ENCODE measurements at regions not wholly inside any gene's neighbourhood (a gene's known extent, or its start where the extent isn't known, plus 50 kb on each side); places are given as distances from the start of the nearest gene placed in this dataset.

GRCh38 chr7:34407586-34407985, 250.4 kb upstream of the NPSR1 start:
- H3K27ac ChIP-seq (ENCODE audit: low read depth), result no peak overlapping the region
- H3K36me3 ChIP-seq (ENCODE audit: insufficient read depth), result no peaks in the 10 kb centered on the region
- no peak overlapping the region for H3K4me3 Mint-ChIP-seq
- H3K4me2 ChIP-seq, result no peak overlapping the region
- H3K9me3 Mint-ChIP-seq, result no peaks in the 10 kb centered on the region; the same call in 2 of the 3 replicates
- H3K27me3 ChIP-seq (ENCODE audit: insufficient read depth), result no peaks in the 10 kb centered on the region
- H3K4me1 ChIP-seq (ENCODE audit: insufficient read depth), result 0 out of 2 replicates have a peak, but pooled peaks cover 3% of the 10 kb centered on the region
- H3K27ac Mint-ChIP-seq, result no peak overlapping the region
- H3K9me2 ChIP-seq (ENCODE audit: insufficient read depth), result 0 out of 2 replicates have a peak, but pooled peaks cover 3% of the 10 kb centered on the region
- TF ChIP-seq JUNB (IDR thresholded peaks at IDR 0.05; ENCODE audit: unreplicated experiment) (no peak), EZH2 (IDR thresholded peaks at IDR 0.05; ENCODE audit: low read depth, unreplicated experiment) (no peak), CTCF (conservative IDR thresholded peaks at IDR 0.05; ENCODE audit: low read depth in 2 of 2) (no peak), STAT1 (IDR thresholded peaks at IDR 0.05; ENCODE audit: unreplicated experiment) (no peak), ZNF331 (CRISPR knock-in tag; IDR thresholded peaks at IDR 0.05; ENCODE audit: low read depth) (no peak), REST (IDR thresholded peaks at IDR 0.05; ENCODE audit: unreplicated experiment) (no peak), ZNF114 (CRISPR knock-in tag; IDR thresholded peaks at IDR 0.05) (no peak), CREB1 (CRISPR knock-in tag; IDR thresholded peaks at IDR 0.05; ENCODE audit: low read depth) (no peak), POLR2AphosphoS5 (IDR thresholded peaks at IDR 0.05; ENCODE audit: low read depth) (no peak), ETS1 (IDR thresholded peaks at IDR 0.05) (no peak), EZH2phosphoT487 (IDR thresholded peaks at IDR 0.05; ENCODE audit: unreplicated experiment) (no peak)
- TF ChIP-seq, protein P1, sequence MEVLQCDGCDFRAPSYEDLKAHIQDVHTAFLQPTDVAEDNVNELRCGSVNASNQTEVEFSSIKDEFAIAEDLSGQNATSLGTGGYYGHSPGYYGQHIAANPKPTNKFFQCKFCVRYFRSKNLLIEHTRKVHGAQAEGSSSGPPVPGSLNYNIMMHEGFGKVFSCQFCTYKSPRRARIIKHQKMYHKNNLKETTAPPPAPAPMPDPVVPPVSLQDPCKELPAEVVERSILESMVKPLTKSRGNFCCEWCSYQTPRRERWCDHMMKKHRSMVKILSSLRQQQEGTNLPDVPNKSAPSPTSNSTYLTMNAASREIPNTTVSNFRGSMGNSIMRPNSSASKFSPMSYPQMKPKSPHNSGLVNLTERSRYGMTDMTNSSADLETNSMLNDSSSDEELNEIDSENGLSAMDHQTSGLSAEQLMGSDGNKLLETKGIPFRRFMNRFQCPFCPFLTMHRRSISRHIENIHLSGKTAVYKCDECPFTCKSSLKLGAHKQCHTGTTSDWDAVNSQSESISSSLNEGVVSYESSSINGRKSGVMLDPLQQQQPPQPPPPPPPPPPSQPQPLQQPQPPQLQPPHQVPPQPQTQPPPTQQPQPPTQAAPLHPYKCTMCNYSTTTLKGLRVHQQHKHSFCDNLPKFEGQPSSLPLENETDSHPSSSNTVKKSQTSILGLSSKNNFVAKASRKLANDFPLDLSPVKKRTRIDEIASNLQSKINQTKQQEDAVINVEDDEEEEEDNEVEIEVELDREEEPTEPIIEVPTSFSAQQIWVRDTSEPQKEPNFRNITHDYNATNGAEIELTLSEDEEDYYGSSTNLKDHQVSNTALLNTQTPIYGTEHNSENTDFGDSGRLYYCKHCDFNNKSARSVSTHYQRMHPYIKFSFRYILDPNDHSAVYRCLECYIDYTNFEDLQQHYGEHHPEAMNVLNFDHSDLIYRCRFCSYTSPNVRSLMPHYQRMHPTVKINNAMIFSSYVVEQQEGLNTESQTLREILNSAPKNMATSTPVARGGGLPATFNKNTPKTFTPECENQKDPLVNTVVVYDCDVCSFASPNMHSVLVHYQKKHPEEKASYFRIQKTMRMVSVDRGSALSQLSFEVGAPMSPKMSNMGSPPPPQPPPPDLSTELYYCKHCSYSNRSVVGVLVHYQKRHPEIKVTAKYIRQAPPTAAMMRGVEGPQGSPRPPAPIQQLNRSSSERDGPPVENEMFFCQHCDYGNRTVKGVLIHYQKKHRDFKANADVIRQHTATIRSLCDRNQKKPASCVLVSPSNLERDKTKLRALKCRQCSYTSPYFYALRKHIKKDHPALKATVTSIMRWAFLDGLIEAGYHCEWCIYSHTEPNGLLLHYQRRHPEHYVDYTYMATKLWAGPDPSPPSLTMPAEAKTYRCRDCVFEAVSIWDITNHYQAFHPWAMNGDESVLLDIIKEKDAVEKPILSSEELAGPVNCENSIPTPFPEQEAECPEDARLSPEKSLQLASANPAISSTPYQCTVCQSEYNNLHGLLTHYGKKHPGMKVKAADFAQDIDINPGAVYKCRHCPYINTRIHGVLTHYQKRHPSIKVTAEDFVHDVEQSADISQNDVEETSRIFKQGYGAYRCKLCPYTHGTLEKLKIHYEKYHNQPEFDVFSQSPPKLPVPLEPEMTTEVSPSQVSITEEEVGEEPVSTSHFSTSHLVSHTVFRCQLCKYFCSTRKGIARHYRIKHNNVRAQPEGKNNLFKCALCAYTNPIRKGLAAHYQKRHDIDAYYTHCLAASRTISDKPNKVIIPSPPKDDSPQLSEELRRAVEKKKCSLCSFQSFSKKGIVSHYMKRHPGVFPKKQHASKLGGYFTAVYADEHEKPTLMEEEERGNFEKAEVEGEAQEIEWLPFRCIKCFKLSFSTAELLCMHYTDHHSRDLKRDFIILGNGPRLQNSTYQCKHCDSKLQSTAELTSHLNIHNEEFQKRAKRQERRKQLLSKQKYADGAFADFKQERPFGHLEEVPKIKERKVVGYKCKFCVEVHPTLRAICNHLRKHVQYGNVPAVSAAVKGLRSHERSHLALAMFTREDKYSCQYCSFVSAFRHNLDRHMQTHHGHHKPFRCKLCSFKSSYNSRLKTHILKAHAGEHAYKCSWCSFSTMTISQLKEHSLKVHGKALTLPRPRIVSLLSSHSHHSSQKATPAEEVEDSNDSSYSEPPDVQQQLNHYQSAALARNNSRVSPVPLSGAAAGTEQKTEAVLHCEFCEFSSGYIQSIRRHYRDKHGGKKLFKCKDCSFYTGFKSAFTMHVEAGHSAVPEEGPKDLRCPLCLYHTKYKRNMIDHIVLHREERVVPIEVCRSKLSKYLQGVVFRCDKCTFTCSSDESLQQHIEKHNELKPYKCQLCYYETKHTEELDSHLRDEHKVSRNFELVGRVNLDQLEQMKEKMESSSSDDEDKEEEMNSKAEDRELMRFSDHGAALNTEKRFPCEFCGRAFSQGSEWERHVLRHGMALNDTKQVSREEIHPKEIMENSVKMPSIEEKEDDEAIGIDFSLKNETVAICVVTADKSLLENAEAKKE (CRISPR knock-in tag; IDR thresholded peaks at IDR 0.05), result no peak
- no peaks in the 10 kb centered on the region for H3K79me2 ChIP-seq (replicated peaks; ENCODE audit: insufficient read depth)
- H3K27me3 Mint-ChIP-seq (ENCODE audit: insufficient read depth, low read depth, poor library complexity), result peaks cover 2% of the 10 kb centered on the region
- no peaks in the 10 kb centered on the region for H3F3A ChIP-seq (replicated peaks; ENCODE audit: low read depth)
- ATAC-seq (no peak), DNase-seq (ENCODE audit: low spot score) (no peak)
- no peak overlapping the region for H3K4me3 ChIP-seq
- no peaks in the 10 kb centered on the region for H3K36me3 Mint-ChIP-seq (ENCODE audit: low read depth)
- H4K20me1 ChIP-seq (replicated peaks; ENCODE audit: insufficient read depth), result no peaks in the 10 kb centered on the region
- H3K4me1 Mint-ChIP-seq, result peaks cover 5% of the 10 kb centered on the region; the same call in 2 of the 3 replicates
- no peak overlapping the region for H2AFZ ChIP-seq

Measured in GM23338 (cell line).